A549 (cell line): ENCODE measurements at regions not wholly inside any gene's neighbourhood (a gene's known extent, or its start where the extent isn't known, plus 50 kb on each side); places are given as distances from the start of the nearest gene placed in this dataset.

ENCODE experiments used
- ATAC-seq, 2 experiments: fragments of 200-7000 bp in 1 of 2; fragments of >200 bp in 1 of 2; cut with Nextera tagmentation in 1 of 2; cut with Tn5 transposase in 1 of 2; 3 replicates each; pipeline versions ENCODE4 v1.8.0 to v1.9.1; 2018 to 2020; ENCODE audit warnings: mild to moderate bottlenecking in 1 of 2, moderate library complexity in 1 of 2
- CTCF ChIA-PET: fragments of 300-600 bp; sonication (Branson Sonifier 250); formaldehyde crosslinking; extraction: SDS; loops from one replicate; lab custom pipeline; 2021; ENCODE audit warnings: antibody characterized with exemption, inconsistent platforms; lab: Yijun Ruan, JAX
- POLR2A ChIA-PET: fragments of 350-600 bp; formaldehyde crosslinking; extraction: SDS; loops from one replicate; lab custom pipeline; 2021; ENCODE audit warnings: antibody characterized with exemption, inconsistent platforms; lab: Yijun Ruan, JAX
- DNase-seq, 2 experiments: peaks; one replicate each; pipeline versions ENCODE4 v3.0.0 to v3.0.0-alpha.2; 2011 to 2016; ENCODE audit warnings: low read depth in 1 of 2, low spot score in 1 of 2
- FAIRE-seq: peaks from 2 replicates; lab custom pipeline; 2011; peaks lifted over from hg19 to GRCh38; lab: Jason Lieb, UNC
- H3K27ac ChIP-seq, 2 experiments: fragments of >200 bp; sonication (Bioruptor Twin); formaldehyde crosslinking; 3 replicates each; pipeline ENCODE4 v1.5.1; 2016 to 2017
- H3K4me1 ChIP-seq: fragments of >200 bp; sonication (Bioruptor Twin); formaldehyde crosslinking; 3 replicates; pipeline ENCODE4 v1.6.1; 2016
- H3K4me2 ChIP-seq: fragments of >200 bp; sonication (Bioruptor Twin); formaldehyde crosslinking; 3 replicates; pipeline ENCODE4 v1.6.1; 2016
- H3K4me3 ChIP-seq: fragments of >200 bp; sonication (Bioruptor Twin); formaldehyde crosslinking; 3 replicates; pipeline ENCODE4 v1.5.1; 2016
- H3K9me3 ChIP-seq: fragments of >200 bp; sonication (Bioruptor Twin); formaldehyde crosslinking; 3 replicates; pipeline ENCODE4 v1.6.1; 2016
- CBX2 ChIP-seq: fragments of 200-600 bp; sonication (generic); IDR thresholded peaks from 2 replicates; pipeline ENCODE4 v1.6.1; 2016; ENCODE audit warnings: low read depth, mild to moderate bottlenecking, borderline replicate concordance
- CHD4 ChIP-seq: fragments of 200-600 bp; sonication (generic); IDR thresholded peaks from 2 replicates; pipeline ENCODE4 v1.6.1; 2016; ENCODE audit warnings: antibody characterized with exemption, mild to moderate bottlenecking, borderline replicate concordance
- ESRRA ChIP-seq: fragments of 150-350 bp; IDR thresholded peaks from 2 replicates; pipeline ENCODE4 v1.6.1; 2014; ENCODE audit warnings: mild to moderate bottlenecking, low read length, borderline replicate concordance
- FOSB ChIP-seq: fragments of 250-450 bp; sonication (Bioruptor Pico); IDR thresholded peaks from 2 replicates; pipeline ENCODE4 v1.5.0; 2020; ENCODE audit warnings: mild to moderate bottlenecking, moderate library complexity
- FOSL2 ChIP-seq, 2 experiments: fragments of 450-650 bp in 1 of 2; fragments of >200 bp in 1 of 2; sonication (Bioruptor Twin) in 1 of 2; formaldehyde crosslinking; IDR thresholded peaks; 2 replicates each; pipeline versions ENCODE4 v1.5.0 to v1.6.1; 2016 to 2020; ENCODE audit warnings: mild to moderate bottlenecking in 1 of 2, moderate library complexity in 1 of 2
- FOXS1 ChIP-seq: fragments of 250-450 bp; sonication (Bioruptor Pico); IDR thresholded peaks from 2 replicates; pipeline ENCODE4 v1.5.0; 2020; ENCODE audit warnings: mild to moderate bottlenecking, moderate library complexity
- HOXA7 ChIP-seq: fragments of 250-450 bp; sonication (Bioruptor Pico); IDR thresholded peaks from 2 replicates; pipeline ENCODE4 v1.5.0; 2020; ENCODE audit warnings: mild to moderate bottlenecking, moderate library complexity
- HOXB13 ChIP-seq: fragments of 250-450 bp; sonication (Bioruptor Pico); IDR thresholded peaks from 2 replicates; pipeline ENCODE4 v1.5.0; 2020; ENCODE audit warnings: low read depth, mild to moderate bottlenecking, moderate library complexity
- HOXB5 ChIP-seq: fragments of 250-450 bp; sonication (Bioruptor Pico); IDR thresholded peaks from 2 replicates; pipeline ENCODE4 v1.5.0; 2020; ENCODE audit warnings: mild to moderate bottlenecking, moderate library complexity
- JUN ChIP-seq, 2 experiments: fragments of >200 bp; sonication (Bioruptor Twin); formaldehyde crosslinking; IDR thresholded peaks; 2 replicates in 1 of 2; 3 replicates in 1 of 2; pipeline ENCODE4 v1.6.1; 2016 to 2017
- NR3C1 ChIP-seq: fragments of >200 bp; sonication (Bioruptor Twin); formaldehyde crosslinking; IDR thresholded peaks from 3 replicates; pipeline ENCODE4 v1.6.1; 2017
- PHF8 ChIP-seq: fragments of 200-600 bp; sonication (generic); IDR thresholded peaks from 2 replicates; pipeline ENCODE4 v1.6.1; 2016; ENCODE audit warnings: low read depth, mild to moderate bottlenecking, antibody characterized with exemption, moderate library complexity, borderline replicate concordance
- POLR2A ChIP-seq: IDR thresholded peaks from 2 replicates; pipeline ENCODE4 v1.6.1; 2012; ENCODE audit warnings: mild to moderate bottlenecking, low read length
- RARB ChIP-seq: fragments of 250-450 bp; sonication (Bioruptor Pico); IDR thresholded peaks from 2 replicates; pipeline ENCODE4 v1.8.0; 2021; ENCODE audit warnings: mild to moderate bottlenecking, moderate library complexity
- RFX5 ChIP-seq: fragments of 450-650 bp; IDR thresholded peaks from 2 replicates; pipeline ENCODE4 v1.7.1; 2014; ENCODE audit warnings: antibody characterized with exemption, mild to moderate bottlenecking, moderate library complexity
- RNF2 ChIP-seq: fragments of 200-600 bp; sonication (generic); IDR thresholded peaks from 2 replicates; pipeline ENCODE4 v1.6.1; 2016; ENCODE audit warnings: low read depth, mild to moderate bottlenecking, antibody characterized with exemption, moderate library complexity, borderline replicate concordance
- SMC3 ChIP-seq: fragments of >200 bp; sonication (Bioruptor Twin); formaldehyde crosslinking; IDR thresholded peaks from 3 replicates; pipeline ENCODE4 v1.6.1; 2018; ENCODE audit warnings: inconsistent platforms
- ZFP36 ChIP-seq: fragments of 450-650 bp; IDR thresholded peaks from 2 replicates; pipeline ENCODE4 v1.6.1; 2014; ENCODE audit warnings: borderline replicate concordance; ENCODE audit not compliant: partially characterized antibody
- WGBS: methylation state at CpG from one replicate; pipeline ENCODE4 v1.1.6; 2017; ENCODE audit errors: missing lambda C conversion rate; 5-methylcytosine and 5-hydroxymethylcytosine counted together
- TF ChIP-seq, protein P1 (sequence below): fragments of 200-600 bp; sonication (generic); IDR thresholded peaks from 2 replicates; pipeline ENCODE4 v1.6.1; 2016; ENCODE audit warnings: antibody characterized with exemption, mild to moderate bottlenecking, moderate library complexity
- TF ChIP-seq, protein P2 (sequence below): fragments of >200 bp; sonication (Bioruptor Twin); formaldehyde crosslinking; IDR thresholded peaks from 2 replicates; pipeline ENCODE4 v1.6.1; 2016
- TF ChIP-seq, protein P3 (sequence below): fragments of 450-650 bp; IDR thresholded peaks from 2 replicates; pipeline ENCODE4 v1.6.1; 2014; ENCODE audit warnings: antibody characterized with exemption
- TF ChIP-seq, protein P4 (sequence below): IDR thresholded peaks from 2 replicates; pipeline ENCODE4 v1.6.1; 2012; ENCODE audit warnings: low read depth, borderline replicate concordance

DNA sequence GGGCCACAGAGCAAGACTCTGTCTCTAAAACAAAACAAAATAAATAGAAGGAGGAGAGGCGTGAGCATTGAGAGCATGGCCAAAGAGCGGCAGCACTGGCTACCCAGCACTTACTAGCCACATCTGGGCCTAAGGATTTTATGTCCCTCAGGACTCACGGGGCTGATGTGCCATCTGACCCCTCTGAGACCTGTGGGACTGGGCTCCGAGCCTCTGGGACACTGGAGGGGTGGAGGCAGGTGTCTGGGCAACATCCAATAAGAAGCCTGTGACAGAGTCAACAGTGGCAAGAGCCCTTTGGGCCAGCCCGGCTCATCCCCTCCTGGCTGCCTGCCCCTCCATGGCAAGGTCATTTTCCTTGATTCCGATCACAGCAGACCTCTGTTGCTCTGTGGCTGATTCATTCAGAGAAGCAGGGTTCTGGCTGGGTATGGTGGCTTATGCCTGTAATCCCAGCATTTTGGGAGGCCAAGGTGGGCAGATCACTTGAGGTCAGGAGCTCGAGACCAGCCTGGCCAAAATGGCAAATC, 60.7 kb downstream of the RRM2 start:
- no peaks in the 10 kb centered on the region for H3K9me3 ChIP-seq
- POLR2A ChIA-PET: no interaction called here
- H3K4me3 ChIP-seq: no peak overlapping the region
- H3K4me1 ChIP-seq: no peaks in the 10 kb centered on the region
- 91% methylated on average over 7 of the region's 7 CpGs for whole genome bisulfite sequencing
- CTCF ChIA-PET: interaction anchor here (0.7 to 1.8 kb wide), 6 partner anchors 13 to 547 kb away, joined by 3 to 7 read pairs (median 3); no protein-coding TSS in a partner anchor
- no peak overlapping the region for H3K27ac ChIP-seq
- FAIRE-seq (no peak), DNase-seq (no peak), ATAC-seq (no peak)
- TF ChIP-seq CHD4 (no peak), POLR2A (no peak), RFX5 (no peak), RNF2 (no peak), RARB (CRISPR knock-in tag) (no peak), FOSL2 (IDR thresholded peaks at IDR 0.05) (no peak), FOSL2 (CRISPR knock-in tag; IDR thresholded peaks at IDR 0.05) (no peak)
- TF ChIP-seq, protein P1, sequence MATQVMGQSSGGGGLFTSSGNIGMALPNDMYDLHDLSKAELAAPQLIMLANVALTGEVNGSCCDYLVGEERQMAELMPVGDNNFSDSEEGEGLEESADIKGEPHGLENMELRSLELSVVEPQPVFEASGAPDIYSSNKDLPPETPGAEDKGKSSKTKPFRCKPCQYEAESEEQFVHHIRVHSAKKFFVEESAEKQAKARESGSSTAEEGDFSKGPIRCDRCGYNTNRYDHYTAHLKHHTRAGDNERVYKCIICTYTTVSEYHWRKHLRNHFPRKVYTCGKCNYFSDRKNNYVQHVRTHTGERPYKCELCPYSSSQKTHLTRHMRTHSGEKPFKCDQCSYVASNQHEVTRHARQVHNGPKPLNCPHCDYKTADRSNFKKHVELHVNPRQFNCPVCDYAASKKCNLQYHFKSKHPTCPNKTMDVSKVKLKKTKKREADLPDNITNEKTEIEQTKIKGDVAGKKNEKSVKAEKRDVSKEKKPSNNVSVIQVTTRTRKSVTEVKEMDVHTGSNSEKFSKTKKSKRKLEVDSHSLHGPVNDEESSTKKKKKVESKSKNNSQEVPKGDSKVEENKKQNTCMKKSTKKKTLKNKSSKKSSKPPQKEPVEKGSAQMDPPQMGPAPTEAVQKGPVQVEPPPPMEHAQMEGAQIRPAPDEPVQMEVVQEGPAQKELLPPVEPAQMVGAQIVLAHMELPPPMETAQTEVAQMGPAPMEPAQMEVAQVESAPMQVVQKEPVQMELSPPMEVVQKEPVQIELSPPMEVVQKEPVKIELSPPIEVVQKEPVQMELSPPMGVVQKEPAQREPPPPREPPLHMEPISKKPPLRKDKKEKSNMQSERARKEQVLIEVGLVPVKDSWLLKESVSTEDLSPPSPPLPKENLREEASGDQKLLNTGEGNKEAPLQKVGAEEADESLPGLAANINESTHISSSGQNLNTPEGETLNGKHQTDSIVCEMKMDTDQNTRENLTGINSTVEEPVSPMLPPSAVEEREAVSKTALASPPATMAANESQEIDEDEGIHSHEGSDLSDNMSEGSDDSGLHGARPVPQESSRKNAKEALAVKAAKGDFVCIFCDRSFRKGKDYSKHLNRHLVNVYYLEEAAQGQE: no peak
- no peak overlapping the region for H3K4me2 ChIP-seq

DNA sequence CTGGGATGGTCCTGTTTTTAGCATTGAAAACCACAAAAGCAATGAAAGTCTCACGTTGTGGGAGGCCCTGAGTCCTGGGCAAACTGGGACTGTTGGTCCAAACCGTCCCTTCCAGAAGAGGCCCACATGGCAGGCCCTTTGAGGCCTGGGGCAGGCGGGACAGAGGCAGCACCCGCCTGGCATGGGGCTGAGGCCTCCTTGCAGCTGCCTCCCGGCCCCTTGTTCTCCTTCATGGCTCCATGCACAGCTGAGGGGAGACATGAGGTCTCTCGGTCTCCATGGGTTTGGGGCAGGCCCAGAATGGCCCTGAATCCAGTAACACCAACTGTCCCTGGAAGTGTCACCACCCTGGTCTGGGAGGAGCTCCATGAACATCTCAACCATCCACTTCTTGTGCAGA, 61.9 kb downstream of the RRM2 start:
- Histone ChIP-seq H3K9me3 (no peaks in the 10 kb centered on the region), H3K4me3 (no peak overlapping the region), H3K4me2 (no peak overlapping the region), H3K27ac (no peak overlapping the region), H3K4me1 (no peaks in the 10 kb centered on the region)
- ChIA-PET POLR2A (no interaction called here), CTCF (interaction anchor here (1.0 to 1.1 kb wide), 2 partner anchors 11 to 112 kb away, joined by 3 read pairs; no protein-coding TSS in a partner anchor)
- DNase-seq (no peak), ATAC-seq (no peak), FAIRE-seq (no peak)
- TF ChIP-seq, protein P1: no peak
- TF ChIP-seq, protein P2, sequence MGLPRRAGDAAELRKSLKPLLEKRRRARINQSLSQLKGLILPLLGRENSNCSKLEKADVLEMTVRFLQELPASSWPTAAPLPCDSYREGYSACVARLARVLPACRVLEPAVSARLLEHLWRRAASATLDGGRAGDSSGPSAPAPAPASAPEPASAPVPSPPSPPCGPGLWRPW: no peak
- TF ChIP-seq FOSB (CRISPR knock-in tag): no peak
- WGBS: 87% methylated on average over 6 of the region's 6 CpGs

DNA sequence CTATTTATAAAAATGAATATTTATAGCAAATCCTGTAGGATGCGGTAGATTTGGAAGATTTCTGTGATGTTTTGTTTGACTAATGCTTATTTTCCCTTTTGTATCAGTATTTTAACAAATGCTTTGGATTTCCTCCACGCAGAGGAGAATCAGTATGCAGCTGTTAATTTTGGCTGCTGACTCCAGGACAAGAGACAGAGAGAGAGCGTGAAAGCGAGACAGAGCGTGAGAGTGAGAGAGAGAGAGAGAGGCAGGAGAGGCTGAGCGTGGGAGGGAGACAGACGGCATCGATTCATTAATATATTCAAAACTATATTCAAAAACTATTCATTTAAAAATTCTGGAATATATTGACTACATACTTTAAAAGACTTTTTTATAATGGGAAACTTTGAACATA, 62.5 kb downstream of the RRM2 start:
- FAIRE-seq (no peak), DNase-seq (no peak)
- CTCF ChIA-PET: interaction anchor here (1.1 to 5.1 kb wide), 2 partner anchors 10 to 225 kb away, joined by 3 to 17 read pairs; no protein-coding TSS in a partner anchor
- Histone ChIP-seq H3K9me3 (no peaks in the 10 kb centered on the region), H3K27ac (no peak overlapping the region)
- TF ChIP-seq RARB (CRISPR knock-in tag) (no peak), ZFP36 (no peak), FOSL2 (IDR thresholded peaks at IDR 0.05) (no peak), FOSL2 (CRISPR knock-in tag; IDR thresholded peaks at IDR 0.05) (no peak), FOXS1 (no peak), ESRRA (no peak), CBX2 (no peak), JUN (IDR thresholded peaks at IDR 0.05) (no peak), FOSB (CRISPR knock-in tag) (no peak), NR3C1 (no peak), HOXA7 (CRISPR knock-in tag) (no peak), RFX5 (no peak), PHF8 (no peak), HOXB5 (CRISPR knock-in tag) (no peak), SMC3 (no peak), HOXB13 (CRISPR knock-in tag) (no peak)
- TF ChIP-seq, protein P3, sequence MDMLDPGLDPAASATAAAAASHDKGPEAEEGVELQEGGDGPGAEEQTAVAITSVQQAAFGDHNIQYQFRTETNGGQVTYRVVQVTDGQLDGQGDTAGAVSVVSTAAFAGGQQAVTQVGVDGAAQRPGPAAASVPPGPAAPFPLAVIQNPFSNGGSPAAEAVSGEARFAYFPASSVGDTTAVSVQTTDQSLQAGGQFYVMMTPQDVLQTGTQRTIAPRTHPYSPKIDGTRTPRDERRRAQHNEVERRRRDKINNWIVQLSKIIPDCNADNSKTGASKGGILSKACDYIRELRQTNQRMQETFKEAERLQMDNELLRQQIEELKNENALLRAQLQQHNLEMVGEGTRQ: no peak
- TF ChIP-seq, protein P4, sequence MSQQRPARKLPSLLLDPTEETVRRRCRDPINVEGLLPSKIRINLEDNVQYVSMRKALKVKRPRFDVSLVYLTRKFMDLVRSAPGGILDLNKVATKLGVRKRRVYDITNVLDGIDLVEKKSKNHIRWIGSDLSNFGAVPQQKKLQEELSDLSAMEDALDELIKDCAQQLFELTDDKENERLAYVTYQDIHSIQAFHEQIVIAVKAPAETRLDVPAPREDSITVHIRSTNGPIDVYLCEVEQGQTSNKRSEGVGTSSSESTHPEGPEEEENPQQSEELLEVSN: no peak
- TF ChIP-seq, all 56 proteins: peak for 0
- POLR2A ChIA-PET: no interaction called here
- ATAC-seq: no peak
- Histone ChIP-seq H3K4me1 (no peaks in the 10 kb centered on the region), H3K4me2 (no peak overlapping the region), H3K4me3 (no peak overlapping the region)
- 92% methylated on average over 8 of the region's 8 CpGs for WGBS
